HEK293 (cell line): ENCODE measurements at regions not wholly inside any gene's neighbourhood (a gene's known extent, or its start where the extent isn't known, plus 50 kb on each side); places are given as distances from the start of the nearest gene placed in this dataset.

Experiments used
- ATF2 ChIP-seq: fragments of 450-650 bp; formaldehyde crosslinking; IDR thresholded peaks from 2 replicates; pipeline ENCODE4 v1.5.1; 2016; ENCODE audit warnings: missing biosample characterization, missing genetic modification characterization, low read depth
- PRDM6 ChIP-seq: fragments of 450-650 bp; formaldehyde crosslinking; IDR thresholded peaks from 2 replicates; pipeline ENCODE4 v1.5.1; 2017; ENCODE audit warnings: missing biosample characterization, missing genetic modification characterization
- YY1 ChIP-seq: fragments of 450-650 bp; formaldehyde crosslinking; IDR thresholded peaks from 2 replicates; pipeline ENCODE4 v1.5.1; 2018; ENCODE audit warnings: missing biosample characterization, missing genetic modification characterization
- ZFHX2 ChIP-seq: fragments of 450-650 bp; formaldehyde crosslinking; conservative IDR thresholded peaks from 2 replicates; pipeline ENCODE4 v1.5.1; 2016; ENCODE audit warnings: missing biosample characterization, missing genetic modification characterization
- ZNF18 ChIP-seq: fragments of 450-650 bp; formaldehyde crosslinking; IDR thresholded peaks from 2 replicates; pipeline ENCODE4 v1.5.1; 2016; ENCODE audit warnings: missing biosample characterization, missing genetic modification characterization
- ZNF184 ChIP-seq: fragments of 450-650 bp; IDR thresholded peaks from 2 replicates; pipeline ENCODE4 v1.5.1; 2018; ENCODE audit warnings: missing biosample characterization, mild to moderate bottlenecking, missing genetic modification characterization
- ZNF274 ChIP-seq, 2 experiments: fragments of 200-500 bp in 1 of 2; fragments of 450-650 bp in 1 of 2; sonication (Bioruptor generic) in 1 of 2; formaldehyde crosslinking in 1 of 2; IDR thresholded peaks; 2 replicates each; pipeline versions ENCODE4 v1.5.1 to v1.6.1; 2014 to 2016; ENCODE audit warnings: borderline replicate concordance in 1 of 2, inconsistent platforms in 1 of 2, low read length in 1 of 2, missing biosample characterization in 1 of 2, missing genetic modification characterization in 1 of 2
- ZNF707 ChIP-seq: fragments of 450-650 bp; formaldehyde crosslinking; IDR thresholded peaks from 2 replicates; pipeline ENCODE4 v1.5.1; 2016; ENCODE audit warnings: missing biosample characterization, missing genetic modification characterization
- TF ChIP-seq, protein P1 (sequence below): fragments of 450-650 bp; formaldehyde crosslinking; IDR thresholded peaks from 2 replicates; pipeline ENCODE4 v1.5.1; 2016; ENCODE audit warnings: missing biosample characterization, missing genetic modification characterization
- TF ChIP-seq, protein P2 (sequence below): fragments of 450-650 bp; formaldehyde crosslinking; IDR thresholded peaks from 2 replicates; pipeline ENCODE4 v1.5.1; 2016; ENCODE audit warnings: missing biosample characterization, missing genetic modification characterization
- TF ChIP-seq, protein P3 (sequence below): fragments of 450-650 bp; formaldehyde crosslinking; optimal IDR thresholded peaks from 2 replicates; pipeline ENCODE3; 2016; ENCODE audit warnings: missing biosample characterization, mild to moderate bottlenecking, missing genetic modification characterization

DNA sequence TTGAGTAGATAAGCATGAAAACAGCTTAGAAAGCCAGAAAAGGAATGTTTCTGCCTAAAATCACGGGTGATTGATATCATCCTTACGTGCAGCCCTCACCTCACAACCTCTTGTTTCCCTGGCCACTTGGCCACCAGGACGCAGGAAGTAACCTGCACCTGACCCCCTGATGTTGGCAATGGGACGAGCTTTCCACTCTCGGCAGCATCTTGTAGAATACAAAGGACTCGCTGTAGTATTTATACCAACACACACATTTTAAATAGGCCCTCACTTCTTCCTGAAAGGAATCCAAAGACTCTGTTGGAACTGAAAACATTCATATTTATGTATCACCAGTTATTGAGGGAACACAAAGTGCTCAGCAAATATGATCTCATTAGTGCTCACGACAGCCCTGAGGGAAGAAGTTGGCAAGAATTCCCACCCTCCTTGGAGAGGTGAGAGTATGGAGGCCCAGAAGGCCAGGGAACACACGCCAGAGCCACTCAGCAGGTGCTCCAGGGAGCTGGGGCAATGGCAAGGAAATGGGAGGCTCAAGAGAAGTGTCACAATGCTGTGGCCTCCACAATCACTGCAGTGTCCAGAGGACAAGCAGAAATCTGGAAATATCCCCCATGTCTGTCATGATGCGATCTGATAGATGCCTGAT lies 103.3 kb upstream of the KIT start:
- TF ChIP-seq YY1 (tag by site-specific recombination) (no peak), ZNF18 (tag by site-specific recombination) (no peak), ZNF274 (IDR thresholded peaks at IDR 0.05; ENCODE audit: low read length) (no peak), ZNF274 (tag by site-specific recombination; IDR thresholded peaks at IDR 0.05; ENCODE audit: borderline replicate concordance) (no peak), PRDM6 (tag by site-specific recombination) (no peak), ZNF184 (no peak), ATF2 (no peak), ZFHX2 (no peak), ZNF707 (no peak)
- TF ChIP-seq, protein P1, sequence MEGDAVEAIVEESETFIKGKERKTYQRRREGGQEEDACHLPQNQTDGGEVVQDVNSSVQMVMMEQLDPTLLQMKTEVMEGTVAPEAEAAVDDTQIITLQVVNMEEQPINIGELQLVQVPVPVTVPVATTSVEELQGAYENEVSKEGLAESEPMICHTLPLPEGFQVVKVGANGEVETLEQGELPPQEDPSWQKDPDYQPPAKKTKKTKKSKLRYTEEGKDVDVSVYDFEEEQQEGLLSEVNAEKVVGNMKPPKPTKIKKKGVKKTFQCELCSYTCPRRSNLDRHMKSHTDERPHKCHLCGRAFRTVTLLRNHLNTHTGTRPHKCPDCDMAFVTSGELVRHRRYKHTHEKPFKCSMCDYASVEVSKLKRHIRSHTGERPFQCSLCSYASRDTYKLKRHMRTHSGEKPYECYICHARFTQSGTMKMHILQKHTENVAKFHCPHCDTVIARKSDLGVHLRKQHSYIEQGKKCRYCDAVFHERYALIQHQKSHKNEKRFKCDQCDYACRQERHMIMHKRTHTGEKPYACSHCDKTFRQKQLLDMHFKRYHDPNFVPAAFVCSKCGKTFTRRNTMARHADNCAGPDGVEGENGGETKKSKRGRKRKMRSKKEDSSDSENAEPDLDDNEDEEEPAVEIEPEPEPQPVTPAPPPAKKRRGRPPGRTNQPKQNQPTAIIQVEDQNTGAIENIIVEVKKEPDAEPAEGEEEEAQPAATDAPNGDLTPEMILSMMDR (tag by site-specific recombination), result no peak
- TF ChIP-seq, protein P2, sequence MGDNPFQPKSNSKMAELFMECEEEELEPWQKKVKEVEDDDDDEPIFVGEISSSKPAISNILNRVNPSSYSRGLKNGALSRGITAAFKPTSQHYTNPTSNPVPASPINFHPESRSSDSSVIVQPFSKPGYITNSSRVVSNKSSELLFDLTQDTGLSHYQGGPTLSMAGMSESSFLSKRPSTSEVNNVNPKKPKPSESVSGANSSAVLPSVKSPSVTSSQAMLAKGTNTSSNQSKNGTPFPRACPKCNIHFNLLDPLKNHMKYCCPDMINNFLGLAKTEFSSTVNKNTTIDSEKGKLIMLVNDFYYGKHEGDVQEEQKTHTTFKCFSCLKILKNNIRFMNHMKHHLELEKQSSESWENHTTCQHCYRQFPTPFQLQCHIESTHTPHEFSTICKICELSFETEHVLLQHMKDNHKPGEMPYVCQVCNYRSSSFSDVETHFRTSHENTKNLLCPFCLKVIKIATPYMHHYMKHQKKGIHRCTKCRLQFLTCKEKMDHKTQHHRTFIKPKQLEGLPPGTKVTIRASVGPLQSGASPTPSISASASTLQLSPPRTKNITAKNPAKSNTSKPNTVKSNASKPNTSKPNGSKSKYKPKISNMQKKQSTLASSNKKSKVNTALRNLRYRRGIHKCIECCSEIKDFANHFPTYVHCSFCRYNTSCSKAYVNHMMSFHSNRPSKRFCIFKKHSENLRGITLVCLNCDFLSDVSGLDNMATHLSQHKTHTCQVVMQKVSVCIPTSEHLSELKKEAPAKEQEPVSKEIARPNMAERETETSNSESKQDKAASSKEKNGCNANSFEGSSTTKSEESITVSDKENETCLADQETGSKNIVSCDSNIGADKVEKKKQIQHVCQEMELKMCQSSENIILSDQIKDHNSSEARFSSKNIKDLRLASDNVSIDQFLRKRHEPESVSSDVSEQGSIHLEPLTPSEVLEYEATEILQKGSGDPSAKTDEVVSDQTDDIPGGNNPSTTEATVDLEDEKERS, result no peak
- TF ChIP-seq, protein P3, sequence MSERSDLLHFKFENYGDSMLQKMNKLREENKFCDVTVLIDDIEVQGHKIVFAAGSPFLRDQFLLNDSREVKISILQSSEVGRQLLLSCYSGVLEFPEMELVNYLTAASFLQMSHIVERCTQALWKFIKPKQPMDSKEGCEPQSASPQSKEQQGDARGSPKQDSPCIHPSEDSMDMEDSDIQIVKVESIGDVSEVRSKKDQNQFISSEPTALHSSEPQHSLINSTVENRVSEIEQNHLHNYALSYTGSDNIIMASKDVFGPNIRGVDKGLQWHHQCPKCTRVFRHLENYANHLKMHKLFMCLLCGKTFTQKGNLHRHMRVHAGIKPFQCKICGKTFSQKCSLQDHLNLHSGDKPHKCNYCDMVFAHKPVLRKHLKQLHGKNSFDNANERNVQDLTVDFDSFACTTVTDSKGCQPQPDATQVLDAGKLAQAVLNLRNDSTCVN, result no peak
